ENCODE measurements at regions not wholly inside any gene's neighbourhood (a gene's known extent, or its start where the extent isn't known, plus 50 kb on each side); places are given as distances from the start of the nearest gene placed in this dataset.

GRCh38 chr10:65328486-65328885 is 1597.3 kb upstream of the LRRTM3 start:
- DNase-seq = no peak

- DNase-seq = no peak
Observed at GRCh38 chr10:65335311-65335710, 1590.5 kb upstream of the LRRTM3 start.

- no peak for DNase-seq
Observed at GRCh38 chr10:65340340-65340739, 1585.5 kb upstream of the LRRTM3 start.

GRCh38 chr10:65341323-65341925 is 1584.4 kb upstream of the LRRTM3 start:
- DNase-seq = peak; percentile 76 to 81

GRCh38 chr10:65342245-65342644 is 1583.6 kb upstream of the LRRTM3 start:
- no peak for DNase-seq

GRCh38 chr10:65346466-65346865 is 1579.4 kb upstream of the LRRTM3 start:
- DNase-seq = no peak

GRCh38 chr10:65348637-65349036 is 1577.2 kb upstream of the LRRTM3 start:
- DNase-seq = no peak

- DNase-seq = no peak
Observed at GRCh38 chr10:65350611-65351010, 1575.2 kb upstream of the LRRTM3 start.

GRCh38 chr10:65355141-65355680 is 1570.6 kb upstream of the LRRTM3 start:
- DNase-seq = no peak

- DNase-seq = peak; percentile 33 to 60
Observed at GRCh38 chr10:65358565-65358964, 1567.3 kb upstream of the LRRTM3 start.

GRCh38 chr10:65360497-65360896 is 1565.3 kb upstream of the LRRTM3 start:
- DNase-seq = no peak

GRCh38 chr10:65365878-65366277 is 1560.0 kb upstream of the LRRTM3 start:
- DNase-seq = no peak

- no peak for DNase-seq
Observed at GRCh38 chr10:65367706-65368105, 1558.1 kb upstream of the LRRTM3 start.

- no peak for DNase-seq
Observed at GRCh38 chr10:65375528-65375927, 1550.3 kb upstream of the LRRTM3 start.

- DNase-seq = no peak
Observed at GRCh38 chr10:65377687-65378086, 1548.1 kb upstream of the LRRTM3 start.

- DNase-seq = no peak
Observed at GRCh38 chr10:65394502-65395297, 1531.1 kb upstream of the LRRTM3 start.

- DNase-seq = no peak
Observed at GRCh38 chr10:65395631-65396030, 1530.2 kb upstream of the LRRTM3 start.

- DNase-seq = no peak
Observed at GRCh38 chr10:65396997-65397396, 1528.8 kb upstream of the LRRTM3 start.

- no peak for DNase-seq
Observed at GRCh38 chr10:65408401-65408800, 1517.4 kb upstream of the LRRTM3 start.

- DNase-seq = no peak
Observed at GRCh38 chr10:65413001-65413400, 1512.8 kb upstream of the LRRTM3 start.

GRCh38 chr10:65415318-65415717 is 1510.5 kb upstream of the LRRTM3 start:
- DNase-seq = no peak

- no peak for DNase-seq
Observed at GRCh38 chr10:65416094-65416493, 1509.7 kb upstream of the LRRTM3 start.

GRCh38 chr10:65419629-65420028 is 1506.2 kb upstream of the LRRTM3 start:
- DNase-seq = no peak

GRCh38 chr10:65423043-65423442 is 1502.8 kb upstream of the LRRTM3 start:
- no peak for DNase-seq

Measured in Kasumi-1 (cell line).